ENCODE measurements at regions not wholly inside any gene's neighbourhood (a gene's known extent, or its start where the extent isn't known, plus 50 kb on each side); places are given as distances from the start of the nearest gene placed in this dataset.
"Not testable (repeated sequence)": the region's sequence is repeated elsewhere in the genome, so short reads cannot be mapped to it uniquely, and the experiment has no call there.

- no peak for DNase-seq
Observed at GRCh38 chr7:35975851-35976454, 175.1 kb downstream of the SEPTIN7 start.

GRCh38 chr7:35978816-35979640 is 174.0 kb upstream of the EEPD1 start:
- not testable (repeated sequence) for DNase-seq

GRCh38 chr7:35982600-35982999 is 170.5 kb upstream of the EEPD1 start:
- no peak for DNase-seq

- no peak for DNase-seq
Observed at GRCh38 chr7:35983626-35984025, 169.4 kb upstream of the EEPD1 start.

GRCh38 chr7:35985126-35985754 is 167.8 kb upstream of the EEPD1 start:
- DNase-seq = peak; percentile 68

GRCh38 chr7:35987016-35987415 is 166.0 kb upstream of the EEPD1 start:
- no peak for DNase-seq

GRCh38 chr7:35988105-35988504 is 164.9 kb upstream of the EEPD1 start:
- DNase-seq = no peak

- no peak for DNase-seq
Observed at GRCh38 chr7:35988818-35989217, 164.2 kb upstream of the EEPD1 start.

GRCh38 chr7:35991511-35992232 is 161.4 kb upstream of the EEPD1 start:
- DNase-seq = no peak

GRCh38 chr7:35992436-35992835 is 160.6 kb upstream of the EEPD1 start:
- no peak for DNase-seq

GRCh38 chr7:35993113-35993512 is 159.9 kb upstream of the EEPD1 start:
- DNase-seq = no peak

- no peak for DNase-seq
Observed at GRCh38 chr7:35993676-35994606, 159.1 kb upstream of the EEPD1 start.

- DNase-seq = no peak
Observed at GRCh38 chr7:35995334-35995733, 157.7 kb upstream of the EEPD1 start.

GRCh38 chr7:35998481-35998880 is 154.6 kb upstream of the EEPD1 start:
- DNase-seq = no peak

GRCh38 chr7:36001546-36001945 is 151.5 kb upstream of the EEPD1 start:
- DNase-seq = no peak

- no peak for DNase-seq
Observed at GRCh38 chr7:36002900-36003299, 150.2 kb upstream of the EEPD1 start.

GRCh38 chr7:36003343-36003742 is 149.7 kb upstream of the EEPD1 start:
- no peak for DNase-seq

- no peak for DNase-seq
Observed at GRCh38 chr7:36005293-36005692, 147.8 kb upstream of the EEPD1 start.

- no peak for DNase-seq
Observed at GRCh38 chr7:36005876-36006275, 147.2 kb upstream of the EEPD1 start.

- DNase-seq = no peak
Observed at GRCh38 chr7:36006636-36007229, 146.3 kb upstream of the EEPD1 start.

- no peak for DNase-seq
Observed at GRCh38 chr7:36010656-36011587, 142.1 kb upstream of the EEPD1 start.

All from activated effector memory CD4-positive, alpha-beta T cell treated with Interleukin-2 at 50 U/mL for 16 hours (primary cell).